ACHN (cell line): ENCODE measurements at regions not wholly inside any gene's neighbourhood (a gene's known extent, or its start where the extent isn't known, plus 50 kb on each side); places are given as distances from the start of the nearest gene placed in this dataset.
A peak's percentile ranks its signal among the peaks of the same experiment; 100 is the strongest.

ENCODE experiments used
- DNase-seq: peaks from one replicate; pipeline ENCODE4 v3.0.0-alpha.2; 2015
- in situ Hi-C: cut with HindIII; loops from 2 replicates; pipeline ENCODE4 v1.10.0; 2017; ENCODE audit warnings: low sequenced_read_pairs, low pct_ligation_motif_present, low pct_unique_long_range_greater_than_20kb

GRCh38 chr1:90204023-90204590 lies 209.2 kb downstream of the ZNF326 start:
- no peak for DNase-seq
- in situ Hi-C loops: no loop called here

- peak; percentile 9 for DNase-seq
- in situ Hi-C loops: no loop called here
Measured at GRCh38 chr1:90201467-90202358, 206.8 kb downstream of the ZNF326 start.

- in situ Hi-C loops: no loop called here
Measured at GRCh38 chr1:90200646-90201205, 205.8 kb downstream of the ZNF326 start.

GRCh38 chr1:90198616-90199332 lies 203.9 kb downstream of the ZNF326 start:
- in situ Hi-C loops: no loop called here
- DNase-seq: no peak

More at GRCh38 chr1:90200646-90201205, 205.8 kb downstream of the ZNF326 start:
- DNase-seq: no peak

- in situ Hi-C loops: no loop called here
- DNase-seq: no peak
Measured at GRCh38 chr1:90193116-90193515, 198.2 kb downstream of the ZNF326 start.

- no peak for DNase-seq
- in situ Hi-C loops: no loop called here
Measured at GRCh38 chr1:90192408-90192807, 197.5 kb downstream of the ZNF326 start.

GRCh38 chr1:90190523-90190922 lies 195.6 kb downstream of the ZNF326 start:
- in situ Hi-C loops: no loop called here

GRCh38 chr1:90189889-90190288 lies 195.0 kb downstream of the ZNF326 start:
- in situ Hi-C loops: no loop called here
- no peak for DNase-seq

More at GRCh38 chr1:90190523-90190922, 195.6 kb downstream of the ZNF326 start:
- DNase-seq: no peak

- in situ Hi-C loops: no loop called here
- no peak for DNase-seq
Measured at GRCh38 chr1:90187323-90187585, 192.3 kb downstream of the ZNF326 start.

GRCh38 chr1:90186506-90187322 lies 191.8 kb downstream of the ZNF326 start:
- no peak for DNase-seq

GRCh38 chr1:90176530-90176929 lies 181.6 kb downstream of the ZNF326 start:
- DNase-seq: no peak

More at GRCh38 chr1:90186506-90187322, 191.8 kb downstream of the ZNF326 start:
- in situ Hi-C loops: no loop called here

GRCh38 chr1:90175490-90176167 lies 180.7 kb downstream of the ZNF326 start:
- in situ Hi-C loops: no loop called here
- DNase-seq: no peak

More at GRCh38 chr1:90176530-90176929, 181.6 kb downstream of the ZNF326 start:
- in situ Hi-C loops: no loop called here

- peak; percentile 53 for DNase-seq
- in situ Hi-C loops: no loop called here
Measured at GRCh38 chr1:90174246-90174645, 179.3 kb downstream of the ZNF326 start.

- in situ Hi-C loops: no loop called here
- DNase-seq: no peak
Measured at GRCh38 chr1:90162216-90162615, 167.3 kb downstream of the ZNF326 start.

- in situ Hi-C loops: no loop called here
- DNase-seq: no peak
Measured at GRCh38 chr1:90161625-90162024, 166.7 kb downstream of the ZNF326 start.

GRCh38 chr1:90155721-90156487 lies 161.0 kb downstream of the ZNF326 start:
- no peak for DNase-seq
- in situ Hi-C loops: no loop called here

GRCh38 chr1:90154711-90155110 lies 159.8 kb downstream of the ZNF326 start:
- no peak for DNase-seq
- in situ Hi-C loops: no loop called here
